SK-N-SH (cell line): ENCODE measurements at regions not wholly inside any gene's neighbourhood (a gene's known extent, or its start where the extent isn't known, plus 50 kb on each side); places are given as distances from the start of the nearest gene placed in this dataset.

ENCODE experiments used
- CTCF ChIA-PET: fragments of 300-600, 350-600 bp; formaldehyde crosslinking; extraction: SDS; loops from one replicate; lab custom pipeline; 2021; lab: Yijun Ruan, JAX
- POLR2A ChIA-PET: fragments of 350-600 bp; sonication (Branson Sonifier 250); formaldehyde crosslinking; extraction: SDS; loops from one replicate; lab custom pipeline; 2020; ENCODE audit warnings: antibody characterized with exemption, inconsistent platforms; lab: Yijun Ruan, JAX
- DNase-seq: peaks from one replicate; pipeline ENCODE4 v3.0.0; 2012
- H2AFZ ChIP-seq: fragments of 200-600 bp; sonication (generic); 2 replicates; pipeline ENCODE4 v1.8.1; 2016; ENCODE audit warnings: antibody characterized with exemption, mild to moderate bottlenecking, low read depth
- H3F3A ChIP-seq: fragments of 200-600 bp; sonication (generic); replicated peaks from 2 replicates; pipeline ENCODE3; 2016; ENCODE audit warnings: antibody characterized with exemption, mild to moderate bottlenecking; ENCODE audit not compliant: insufficient read depth
- H3K27ac ChIP-seq, 2 experiments: fragments of 200-500 bp in 1 of 2; fragments of 200-600 bp in 1 of 2; sonication (Bioruptor generic) in 1 of 2; sonication (generic), shearing (Covaris generic) in 1 of 2; 2 replicates each; pipeline versions ENCODE4 v1.5.1 to v1.6.1; 2014 to 2016; ENCODE audit warnings: low read depth in 2 of 2, inconsistent platforms in 1 of 2, low read length in 1 of 2, mild to moderate bottlenecking in 1 of 2, mixed read lengths in 1 of 2
- H3K27me3 ChIP-seq: fragments of 200-600 bp; sonication (generic), shearing (Covaris generic); 2 replicates; pipeline ENCODE4 v1.6.1; 2016; ENCODE audit warnings: mixed run types; ENCODE audit not compliant: insufficient read depth
- H3K36me3 ChIP-seq, 2 experiments: fragments of 200-500 bp in 1 of 2; fragments of 200-600 bp in 1 of 2; sonication (Bioruptor generic) in 1 of 2; sonication (generic) in 1 of 2; replicated peaks in 1 of 2; 2 replicates each; pipeline versions ENCODE3 to v1.5.1; 2014 to 2016; ENCODE audit warnings: low read length in 1 of 2, mild to moderate bottlenecking in 1 of 2; ENCODE audit not compliant: insufficient read depth in 2 of 2, control insufficient read depth in 1 of 2
- H3K4me1 ChIP-seq, 2 experiments: fragments of 200-500 bp in 1 of 2; fragments of 200-600 bp in 1 of 2; sonication (Bioruptor generic) in 1 of 2; sonication (generic), shearing (Covaris generic) in 1 of 2; 2 replicates each; pipeline versions ENCODE4 v1.5.1 to v1.6.1; 2014 to 2016; ENCODE audit warnings: low read depth in 1 of 2, low read length in 1 of 2, mixed run types in 1 of 2; ENCODE audit not compliant: insufficient read depth in 2 of 2, control insufficient read depth in 1 of 2
- H3K4me2 ChIP-seq: fragments of 200-600 bp; sonication (generic), shearing (Covaris generic); 2 replicates; pipeline ENCODE4 v1.6.1; 2017; ENCODE audit warnings: mixed run types
- H3K4me3 ChIP-seq, 2 experiments: fragments of 200-500 bp in 1 of 2; fragments of 200-600 bp in 1 of 2; sonication (Bioruptor generic) in 1 of 2; sonication (generic), shearing (Covaris generic) in 1 of 2; 2 replicates each; pipeline versions ENCODE4 v1.5.1 to v1.8.1; 2014 to 2016; ENCODE audit warnings: low read depth in 2 of 2, inconsistent platforms in 1 of 2, low read length in 1 of 2, mild to moderate bottlenecking in 1 of 2, mixed read lengths in 1 of 2, moderate library complexity in 1 of 2
- H3K79me2 ChIP-seq: fragments of 200-600 bp; sonication (generic); 2 replicates; pipeline ENCODE4 v1.8.1; 2017; ENCODE audit warnings: mild to moderate bottlenecking; ENCODE audit not compliant: insufficient read depth
- H3K9ac ChIP-seq: fragments of 200-600 bp; sonication (generic); 2 replicates; pipeline ENCODE4 v1.6.1; 2017; ENCODE audit warnings: mixed run types
- H3K9me2 ChIP-seq: fragments of 200-600 bp; sonication (generic); 2 replicates; pipeline ENCODE4 v1.6.1; 2017; ENCODE audit warnings: mixed run types
- H3K9me3 ChIP-seq: fragments of 200-600 bp; sonication (generic); 2 replicates; pipeline ENCODE4 v1.6.1; 2017; ENCODE audit warnings: mixed run types, mild to moderate bottlenecking, moderate library complexity
- H4K20me1 ChIP-seq: fragments of 200-600 bp; sonication (generic); 2 replicates; pipeline ENCODE4 v1.6.1; 2017; ENCODE audit warnings: mild to moderate bottlenecking, mixed run types; ENCODE audit not compliant: insufficient read depth
- CHD2 ChIP-seq: fragments of 150-350 bp; IDR thresholded peaks from 2 replicates; pipeline ENCODE4 v1.6.1; 2018; ENCODE audit warnings: low read length; ENCODE audit not compliant: partially characterized antibody
- EP300 ChIP-seq, 2 experiments: IDR thresholded peaks; 2 replicates each; pipeline versions ENCODE4 v1.4.0 to v1.6.1; 2012; ENCODE audit warnings: borderline replicate concordance in 1 of 2, low read depth in 1 of 2, low read length in 1 of 2
- FOSL2 ChIP-seq: IDR thresholded peaks from 2 replicates; pipeline ENCODE4 v1.4.0; 2012; ENCODE audit warnings: low read depth, mild to moderate bottlenecking, moderate library complexity, borderline replicate concordance
- FOXJ3 ChIP-seq: sonication (generic); formaldehyde crosslinking; IDR thresholded peaks from 2 replicates; pipeline ENCODE4 v1.5.1; 2020; ENCODE audit warnings: mild to moderate bottlenecking, missing genetic modification reagents
- FOXM1 ChIP-seq: IDR thresholded peaks from 2 replicates; pipeline ENCODE4 v1.4.0; 2012; ENCODE audit warnings: low read depth, mild to moderate bottlenecking
- GABPA ChIP-seq: IDR thresholded peaks from 2 replicates; pipeline ENCODE4 v1.4.0; 2012; ENCODE audit warnings: low read depth, mild to moderate bottlenecking
- JUND ChIP-seq: IDR thresholded peaks from 2 replicates; pipeline ENCODE4 v1.4.0; 2012
- MEF2A ChIP-seq: IDR thresholded peaks from 2 replicates; pipeline ENCODE4 v1.4.0; 2012; ENCODE audit warnings: low read depth, borderline replicate concordance
- MXI1 ChIP-seq: IDR thresholded peaks from 2 replicates; pipeline ENCODE4 v1.6.1; 2012; ENCODE audit warnings: mild to moderate bottlenecking, low read depth, low read length, improper control_type of control experiment
- POLR2AphosphoS5 ChIP-seq: IDR thresholded peaks from 2 replicates; pipeline ENCODE4 v1.6.1; 2012; ENCODE audit warnings: low read depth, low read length
- RAD21 ChIP-seq: IDR thresholded peaks from 2 replicates; pipeline ENCODE4 v1.6.1; 2012; ENCODE audit warnings: mild to moderate bottlenecking, low read length
- RCOR1 ChIP-seq: fragments of 150-350 bp; IDR thresholded peaks from 2 replicates; pipeline ENCODE4 v1.6.1; 2017; ENCODE audit warnings: antibody characterized with exemption, low read length
- TCF12 ChIP-seq: IDR thresholded peaks from 2 replicates; pipeline ENCODE4 v1.4.0; 2012
- WGBS: methylation state at CpG from one replicate; pipeline ENCODE4 v1.1.6; 2017; ENCODE audit warnings: low lambda C conversion rate; 5-methylcytosine and 5-hydroxymethylcytosine counted together
- TF ChIP-seq, protein P1 (sequence below): fragments of 150-350 bp; IDR thresholded peaks from 2 replicates; pipeline ENCODE4 v1.6.1; 2016; ENCODE audit warnings: mild to moderate bottlenecking, low read depth, low read length
- TF ChIP-seq, protein P2 (sequence below): IDR thresholded peaks from 2 replicates; pipeline ENCODE4 v1.4.0; 2012; ENCODE audit warnings: low read depth

DNA sequence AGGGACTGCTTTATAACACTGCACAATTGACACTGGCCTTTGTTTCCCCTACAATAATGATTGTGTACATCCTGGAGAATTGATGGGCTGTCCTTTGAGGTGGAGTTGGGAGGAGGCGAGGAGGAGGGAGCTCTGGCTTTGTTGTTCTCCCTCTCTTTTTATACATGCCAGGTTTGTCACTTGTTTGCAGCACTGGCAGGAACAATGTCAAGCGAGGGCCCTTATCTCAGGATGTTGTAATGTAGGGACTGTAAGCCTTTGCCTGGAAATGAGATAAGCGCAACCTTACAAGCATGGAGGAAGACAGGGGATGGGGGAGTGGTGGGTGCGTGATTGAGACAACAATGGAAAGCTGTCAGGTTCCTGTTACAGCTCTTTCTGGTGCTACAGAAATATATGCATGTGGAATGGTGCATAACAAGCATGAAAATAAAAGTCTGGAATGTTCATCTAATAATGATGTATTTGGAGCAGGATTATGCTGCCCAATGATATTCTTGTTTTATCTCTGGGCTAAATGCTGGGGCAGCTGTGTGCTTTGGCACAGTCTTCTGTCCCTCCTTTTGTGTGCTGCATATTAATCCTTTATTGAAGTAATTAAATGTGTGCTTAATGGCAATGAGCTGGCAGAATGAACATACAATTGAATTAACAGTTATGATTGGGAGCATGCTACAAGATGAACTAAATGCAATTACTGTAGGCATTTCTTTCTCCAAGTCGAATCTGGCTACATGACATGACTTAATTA is 294.4 kb downstream of the GPAT3 start:
- H2AFZ ChIP-seq = no peak overlapping the region
- POLR2A ChIA-PET = no interaction called here
- 6% methylated on average over 5 of the region's 5 CpGs for WGBS

GRCh38 chr4:83828601-83829000 is 292.7 kb downstream of the GPAT3 start:
- Histone ChIP-seq H3K4me1 (no peaks in the 10 kb centered on the region), H4K20me1 (no peaks in the 10 kb centered on the region)
- TF ChIP-seq FOSL2 (no peak), MEF2A (no peak), GABPA (no peak), TCF12 (no peak), POLR2AphosphoS5 (no peak), CHD2 (no peak)
- TF ChIP-seq, protein P1, sequence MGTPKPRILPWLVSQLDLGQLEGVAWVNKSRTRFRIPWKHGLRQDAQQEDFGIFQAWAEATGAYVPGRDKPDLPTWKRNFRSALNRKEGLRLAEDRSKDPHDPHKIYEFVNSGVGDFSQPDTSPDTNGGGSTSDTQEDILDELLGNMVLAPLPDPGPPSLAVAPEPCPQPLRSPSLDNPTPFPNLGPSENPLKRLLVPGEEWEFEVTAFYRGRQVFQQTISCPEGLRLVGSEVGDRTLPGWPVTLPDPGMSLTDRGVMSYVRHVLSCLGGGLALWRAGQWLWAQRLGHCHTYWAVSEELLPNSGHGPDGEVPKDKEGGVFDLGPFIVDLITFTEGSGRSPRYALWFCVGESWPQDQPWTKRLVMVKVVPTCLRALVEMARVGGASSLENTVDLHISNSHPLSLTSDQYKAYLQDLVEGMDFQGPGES = no peak
- TF ChIP-seq, all 33 proteins: peak for 0
- POLR2A ChIA-PET = no interaction called here
- H3K9me2 ChIP-seq = no peaks in the 10 kb centered on the region
- H2AFZ ChIP-seq = no peak overlapping the region
- no peak for DNase-seq
- CTCF ChIA-PET = no interaction called here
- H3F3A ChIP-seq = no peaks in the 10 kb centered on the region
- no peak overlapping the region for H3K4me3 ChIP-seq
- WGBS = 7% methylated on average over 2 of the region's 2 CpGs
- H3K9ac ChIP-seq = no peak overlapping the region
- no peak overlapping the region for H3K4me2 ChIP-seq
- no peaks in the 10 kb centered on the region for H3K9me3 ChIP-seq
- no peak overlapping the region for H3K27ac ChIP-seq
- no peaks in the 10 kb centered on the region for H3K27me3 ChIP-seq
- H3K79me2 ChIP-seq = no peaks in the 10 kb centered on the region
- H3K36me3 ChIP-seq = no peaks in the 10 kb centered on the region

More for the DNA sequence above, 294.4 kb downstream of the GPAT3 start:
- no peaks in the 10 kb centered on the region for H4K20me1 ChIP-seq
- CTCF ChIA-PET = interaction anchor here (1.0 kb wide), 1 partner anchor 9 kb away, joined by 3 read pairs; no protein-coding TSS in a partner anchor
- no peak for TF ChIP-seq EP300 (IDR thresholded peaks at IDR 0.05; ENCODE audit: borderline replicate concordance in 1 of 2, low read depth in 1 of 2, low read length in 1 of 2)
- TF ChIP-seq RCOR1 = no peak
- no peak for TF ChIP-seq POLR2AphosphoS5
- no peak for TF ChIP-seq MXI1
- TF ChIP-seq FOXM1 = no peak
- TF ChIP-seq, protein P2, sequence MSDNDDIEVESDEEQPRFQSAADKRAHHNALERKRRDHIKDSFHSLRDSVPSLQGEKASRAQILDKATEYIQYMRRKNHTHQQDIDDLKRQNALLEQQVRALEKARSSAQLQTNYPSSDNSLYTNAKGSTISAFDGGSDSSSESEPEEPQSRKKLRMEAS = no peak
- TF ChIP-seq, protein P1 = no peak
- TF ChIP-seq CHD2 = no peak
- no peak for TF ChIP-seq RAD21
- no peak for TF ChIP-seq TCF12
- TF ChIP-seq JUND = no peak
- TF ChIP-seq FOXJ3 (CRISPR knock-in tag) = no peak
- H3K4me2 ChIP-seq = no peak overlapping the region
- DNase-seq = no peak
- H3K9ac ChIP-seq = no peak overlapping the region
- no peaks in the 10 kb centered on the region for H3K4me1 ChIP-seq
- no peaks in the 10 kb centered on the region for H3K9me3 ChIP-seq
- H3K9me2 ChIP-seq = no peaks in the 10 kb centered on the region
- no peak overlapping the region for H3K27ac ChIP-seq
- no peaks in the 10 kb centered on the region for H3K27me3 ChIP-seq
- no peaks in the 10 kb centered on the region for H3F3A ChIP-seq
- H3K36me3 ChIP-seq = no peaks in the 10 kb centered on the region
- no peak overlapping the region for H3K4me3 ChIP-seq
- no peaks in the 10 kb centered on the region for H3K79me2 ChIP-seq
